Osteoblast (primary cell): ENCODE measurements at regions not wholly inside any gene's neighbourhood (a gene's known extent, or its start where the extent isn't known, plus 50 kb on each side); places are given as distances from the start of the nearest gene placed in this dataset.
"Not testable (repeated sequence)": the region's sequence is repeated elsewhere in the genome, so short reads cannot be mapped to it uniquely, and the experiment has no call there.

Experiments
- DNase-seq: peaks from one replicate; pipeline ENCODE4 v3.0.0; 2011; ENCODE audit warnings: low spot score, mixed read lengths; ENCODE audit not compliant: insufficient read length; ENCODE audit errors: missing footprints
- H2AFZ ChIP-seq: 2 replicates; pipeline ENCODE4 v1.6.0; 2011; ENCODE audit warnings: mild to moderate bottlenecking, low read length
- H3K27ac ChIP-seq: 2 replicates; pipeline ENCODE4 v1.5.1; 2011; ENCODE audit warnings: mild to moderate bottlenecking, low read depth, low read length, moderate library complexity
- H3K27me3 ChIP-seq: 2 replicates; pipeline ENCODE4 v1.6.0; 2012; ENCODE audit warnings: mild to moderate bottlenecking, control low read depth, inconsistent platforms, low read length, moderate library complexity; ENCODE audit not compliant: insufficient read depth
- H3K36me3 ChIP-seq: 2 replicates; pipeline ENCODE4 v1.5.1; 2011; ENCODE audit warnings: mild to moderate bottlenecking, low read length, control low read depth, moderate library complexity; ENCODE audit not compliant: insufficient read depth
- H3K4me1 ChIP-seq: 2 replicates; pipeline ENCODE4 v1.5.1; 2011; ENCODE audit warnings: mild to moderate bottlenecking, low read length, control low read depth, moderate library complexity; ENCODE audit not compliant: insufficient read depth
- H3K4me2 ChIP-seq: 2 replicates; pipeline ENCODE4 v1.6.0; 2011; ENCODE audit warnings: mild to moderate bottlenecking, low read length; ENCODE audit not compliant: insufficient read depth
- H3K4me3 ChIP-seq: fragments of 200-600 bp; sonication (generic); 3 replicates; pipeline ENCODE4 v1.5.1; 2012; ENCODE audit warnings: mild to moderate bottlenecking, low read length, inconsistent platforms; ENCODE audit not compliant: insufficient read depth
- H3K79me2 ChIP-seq: 2 replicates; pipeline ENCODE4 v1.6.0; 2012; ENCODE audit warnings: mild to moderate bottlenecking, low read length, control low read depth, inconsistent platforms; ENCODE audit not compliant: insufficient read depth
- H3K9me3 ChIP-seq: 2 replicates; pipeline ENCODE4 v1.5.1; 2011; ENCODE audit warnings: low read depth, low read length, control low read depth
- H4K20me1 ChIP-seq: 2 replicates; pipeline ENCODE4 v1.6.0; 2012; ENCODE audit warnings: mild to moderate bottlenecking, low read length, control low read depth; ENCODE audit not compliant: insufficient read depth
- TF ChIP-seq, protein P1 (sequence below): IDR thresholded peaks from 2 replicates; pipeline ENCODE4 v1.5.1; 2011; ENCODE audit warnings: mild to moderate bottlenecking, low read depth, low read length, moderate library complexity; ENCODE audit errors: extremely low read depth

DNA sequence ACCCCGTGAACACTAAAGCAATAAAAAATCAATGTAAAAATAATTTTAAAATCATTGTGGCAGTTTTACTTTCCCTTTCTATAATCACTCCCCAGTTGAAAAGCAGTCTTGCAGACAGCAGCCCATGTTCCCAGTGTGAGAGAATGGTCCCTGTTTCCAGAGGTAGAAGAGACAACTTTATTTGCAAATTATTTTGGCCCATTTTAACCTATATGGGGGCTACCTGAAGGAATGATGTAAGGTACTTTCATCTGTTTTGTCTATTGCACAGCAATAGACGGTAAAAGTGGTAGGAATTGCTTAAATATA is 559.8 kb downstream of the ZWINT start:
- H3K27ac ChIP-seq: no peak overlapping the region
- DNase-seq: no peak
- no peaks in the 10 kb centered on the region for H3K9me3 ChIP-seq
- no peak overlapping the region for H2AFZ ChIP-seq
- H4K20me1 ChIP-seq: no peaks in the 10 kb centered on the region
- H3K4me3 ChIP-seq: no peak overlapping the region
- no peaks in the 10 kb centered on the region for H3K36me3 ChIP-seq
- no peaks in the 10 kb centered on the region for H3K27me3 ChIP-seq
- no peak overlapping the region for H3K4me2 ChIP-seq
- TF ChIP-seq, protein P1, sequence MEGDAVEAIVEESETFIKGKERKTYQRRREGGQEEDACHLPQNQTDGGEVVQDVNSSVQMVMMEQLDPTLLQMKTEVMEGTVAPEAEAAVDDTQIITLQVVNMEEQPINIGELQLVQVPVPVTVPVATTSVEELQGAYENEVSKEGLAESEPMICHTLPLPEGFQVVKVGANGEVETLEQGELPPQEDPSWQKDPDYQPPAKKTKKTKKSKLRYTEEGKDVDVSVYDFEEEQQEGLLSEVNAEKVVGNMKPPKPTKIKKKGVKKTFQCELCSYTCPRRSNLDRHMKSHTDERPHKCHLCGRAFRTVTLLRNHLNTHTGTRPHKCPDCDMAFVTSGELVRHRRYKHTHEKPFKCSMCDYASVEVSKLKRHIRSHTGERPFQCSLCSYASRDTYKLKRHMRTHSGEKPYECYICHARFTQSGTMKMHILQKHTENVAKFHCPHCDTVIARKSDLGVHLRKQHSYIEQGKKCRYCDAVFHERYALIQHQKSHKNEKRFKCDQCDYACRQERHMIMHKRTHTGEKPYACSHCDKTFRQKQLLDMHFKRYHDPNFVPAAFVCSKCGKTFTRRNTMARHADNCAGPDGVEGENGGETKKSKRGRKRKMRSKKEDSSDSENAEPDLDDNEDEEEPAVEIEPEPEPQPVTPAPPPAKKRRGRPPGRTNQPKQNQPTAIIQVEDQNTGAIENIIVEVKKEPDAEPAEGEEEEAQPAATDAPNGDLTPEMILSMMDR: no peak
- H3K4me1 ChIP-seq: no peaks in the 10 kb centered on the region
- no peaks in the 10 kb centered on the region for H3K79me2 ChIP-seq

- no peaks in the 10 kb centered on the region for H4K20me1 ChIP-seq
- H3K27ac ChIP-seq: no peak overlapping the region
- H3K9me3 ChIP-seq: no peaks in the 10 kb centered on the region
- no peak overlapping the region for H3K4me3 ChIP-seq
- H2AFZ ChIP-seq: no peak overlapping the region
- no peaks in the 10 kb centered on the region for H3K79me2 ChIP-seq
- no peaks in the 10 kb centered on the region for H3K4me1 ChIP-seq
- no peak for DNase-seq
- H3K36me3 ChIP-seq: no peaks in the 10 kb centered on the region
- H3K4me2 ChIP-seq: no peak overlapping the region
- H3K27me3 ChIP-seq: no peaks in the 10 kb centered on the region
- TF ChIP-seq, protein P1: no peak
Observed at GRCh38 chr10:55800602-55801352, 560.3 kb downstream of the ZWINT start.

GRCh38 chr10:55793024-55793423 is 568.0 kb downstream of the ZWINT start:
- Histone ChIP-seq H3K27me3 (no peaks in the 10 kb centered on the region), H3K4me3 (no peak overlapping the region), H4K20me1 (no peaks in the 10 kb centered on the region), H3K79me2 (no peaks in the 10 kb centered on the region), H3K9me3 (no peaks in the 10 kb centered on the region), H2AFZ (no peak overlapping the region), H3K27ac (no peak overlapping the region), H3K4me1 (no peaks in the 10 kb centered on the region), H3K4me2 (no peak overlapping the region), H3K36me3 (no peaks in the 10 kb centered on the region)
- DNase-seq: no peak
- TF ChIP-seq, protein P1: no peak

DNA sequence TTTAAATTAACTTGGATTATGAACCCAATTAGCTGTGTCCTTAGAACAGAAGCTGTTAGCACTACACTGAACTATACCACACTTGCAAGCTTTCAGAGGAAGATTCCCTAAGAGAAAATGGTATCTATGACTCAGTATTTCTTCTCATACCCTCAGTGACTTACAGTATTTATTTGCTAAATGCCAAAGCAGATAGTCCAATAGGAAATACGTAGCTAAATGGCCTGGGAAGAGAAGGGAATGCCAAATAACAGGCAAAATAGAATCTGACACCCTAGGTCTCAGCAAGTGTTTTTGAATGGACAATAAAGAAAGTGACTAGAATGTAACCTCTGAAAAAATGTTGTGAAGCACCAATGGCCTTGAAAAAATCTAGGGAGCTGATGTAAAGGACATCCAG is 570.8 kb downstream of the ZWINT start:
- not testable (repeated sequence) for DNase-seq, H3K4me3 ChIP-seq, H3K27ac ChIP-seq, H3K27me3 ChIP-seq, H3K4me2 ChIP-seq, H2AFZ ChIP-seq, H3K9me3 ChIP-seq, H3K36me3 ChIP-seq, H3K79me2 ChIP-seq, H4K20me1 ChIP-seq, H3K4me1 ChIP-seq
